Pancreas (tissue), 10 donors: ENCODE measurements at regions not wholly inside any gene's neighbourhood (a gene's known extent, or its start where the extent isn't known, plus 50 kb on each side); places are given as distances from the start of the nearest gene placed in this dataset.
A peak's percentile ranks its signal among the peaks of the same experiment; 100 is the strongest.
"Not testable (repeated sequence)": the region's sequence is repeated elsewhere in the genome, so short reads cannot be mapped to it uniquely, and the experiment has no call there.

Experiments
- ATAC-seq, 4 donors: fragments of 200-7000 bp; cut with Tn5 transposase; one replicate each; pipeline versions ENCODE4 v1.8.0 to v1.9.1; 2020; ENCODE audit warnings: mild to moderate bottlenecking in 4 of 4, moderate library complexity in 4 of 4
- DNase-seq, 6 donors: peaks; one replicate each; pipeline ENCODE4 v3.0.0-alpha.2; 2020
- FAIRE-seq: peaks from 2 replicates; lab custom pipeline; 2012; peaks lifted over from hg19 to GRCh38; lab: Jason Lieb, UNC
- H3K27ac ChIP-seq, 4 donors: fragments of 200-600 bp; sonication (generic); 1 replicate in 3 of 4; 2 replicates in 1 of 4; pipeline versions ENCODE4 v1.5.0 to v1.8.0; 2020
- H3K27me3 ChIP-seq, 4 donors: fragments of 200-600 bp; one replicate each; pipeline ENCODE4 v1.8.0; 2021
- H3K36me3 ChIP-seq, 3 donors: fragments of 200-600 bp; sonication (generic) in 1 of 3; one replicate each; pipeline versions ENCODE4 v1.5.0 to v1.8.0; 2020 to 2021
- H3K4me1 ChIP-seq, 3 donors: fragments of 200-600 bp; one replicate each; pipeline ENCODE4 v1.8.0; 2021
- H3K4me3 ChIP-seq, 4 donors: fragments of 200-600 bp; sonication (generic) in 2 of 4; one replicate each; pipeline versions ENCODE4 v1.5.0 to v1.8.0; 2020 to 2021
- H3K9me3 ChIP-seq, 4 donors: fragments of 200-600 bp; one replicate each; pipeline ENCODE4 v1.8.0; 2021
- CTCF ChIP-seq, 4 donors: fragments of 200-600 bp; sonication (generic) in 3 of 4; IDR thresholded peaks; one replicate each; pipeline versions ENCODE4 v1.5.0 to v1.8.0; 2021; ENCODE audit warnings: antibody characterized with exemption in 4 of 4
- WGBS, 2 donors: extraction: QIAGEN DNeasy Blood & Tissue Kit; methylation state at CpG; one replicate each; pipeline ENCODE4 v1.1.7; 2013; 5-methylcytosine and 5-hydroxymethylcytosine counted together
- intact Hi-C, 3 donors: fragments of 100-400 bp; cut with DNase I; formaldehyde crosslinking; loops; one replicate each; pipeline versions ENCODE4 v1.11.1 to v1.14.2; 2022
- donor health status: healthy with polysubstance abuse.
- donor health status: DM: no; HTN: no; CAD: no; lungs with moderate emphysema.
- donor health status: DM: no; HTN: no; CAD: no.
- donor health status: control.
- donor health status: control.
- donor health status: Bipolar disorder and iron deficiency.
- donor health status: DM: yes; HTN: yes; CAD: no.
- donor health status: DM: no; HTN: no; CAD: no.
- donor health status: DM: no; HTN: no; CAD: no.
- donor health status: DM: yes; HTN: yes; CAD: no.

GRCh38 chr9:90219548-90220118, 423.0 kb downstream of the DIRAS2 start:
- ATAC-seq (peak; percentile 63 to 88 (median 76)), DNase-seq (peak in 5 of 6 donors; percentile 18 to 82 (median 30)), FAIRE-seq (no peak)
- H3K27ac ChIP-seq = no peak overlapping the region
- intact Hi-C loops = no loop called here
- WGBS, 2 donors = 10 to 11% methylated on average over 27 of the region's 27 CpGs
- peak; percentile 19 to 63 (median 30) for TF ChIP-seq CTCF (IDR thresholded peaks at IDR 0.05)
- no peaks in the 10 kb centered on the region for H3K36me3 ChIP-seq
- H3K4me1 ChIP-seq = no peaks in the 10 kb centered on the region
- no peaks in the 10 kb centered on the region for H3K9me3 ChIP-seq
- peaks cover 0 to 3% (median 0%) of the 10 kb centered on the region in 4 donors for H3K27me3 ChIP-seq
- H3K4me3 ChIP-seq = no peak overlapping the region

- H3K9me3 ChIP-seq, H3K4me1 ChIP-seq, DNase-seq, H3K27ac ChIP-seq, intact Hi-C loops, H3K4me3 ChIP-seq, H3K27me3 ChIP-seq, FAIRE-seq, H3K36me3 ChIP-seq, ATAC-seq: not testable (repeated sequence)
- 62 to 67% methylated on average over 17 to 18 of the region's 18 CpGs for WGBS, 2 donors
Measured at GRCh38 chr9:90221899-90222298, 420.7 kb downstream of the DIRAS2 start.

- not testable (repeated sequence) for FAIRE-seq, H3K36me3 ChIP-seq
- 15 to 18% methylated on average over 10 of the region's 10 CpGs for WGBS, 2 donors
Measured at GRCh38 chr9:90226839-90227338, 415.7 kb downstream of the DIRAS2 start.

GRCh38 chr9:90233081-90233480, 409.5 kb downstream of the DIRAS2 start:
- 76 to 81% methylated on average over 4 of the region's 4 CpGs for WGBS, 2 donors
- H3K27ac ChIP-seq, H3K27me3 ChIP-seq, H3K9me3 ChIP-seq, intact Hi-C loops, H3K4me1 ChIP-seq, DNase-seq, ATAC-seq, H3K4me3 ChIP-seq, H3K36me3 ChIP-seq, FAIRE-seq: not testable (repeated sequence)

More at GRCh38 chr9:90226839-90227338, 415.7 kb downstream of the DIRAS2 start:
- H3K27me3 ChIP-seq, H3K4me1 ChIP-seq, H3K9me3 ChIP-seq, H3K4me3 ChIP-seq, intact Hi-C loops: not testable (repeated sequence)
- peak; percentile 50 to 65 (median 53) for TF ChIP-seq CTCF (IDR thresholded peaks at IDR 0.05)
- H3K27ac ChIP-seq = peak overlapping the region; percentile 7 to 36 (median 25)
- DNase-seq = peak in 4 of 6 donors; percentile 51 to 85 (median 75)
- ATAC-seq = peak in 3 of 4 donors; percentile 43 to 71 (median 44)

- no peaks in the 10 kb centered on the region for H3K36me3 ChIP-seq
- no peak for DNase-seq
- no peaks in the 10 kb centered on the region for H3K9me3 ChIP-seq
- H3K27me3 ChIP-seq = no peaks in the 10 kb centered on the region
- FAIRE-seq = no peak
- TF ChIP-seq CTCF (IDR thresholded peaks at IDR 0.05) = no peak
- H3K4me3 ChIP-seq = no peak overlapping the region
- no peak for ATAC-seq
- 81 to 85% methylated on average over 7 of the region's 7 CpGs for WGBS, 2 donors
- no peak overlapping the region for H3K27ac ChIP-seq
- no peaks in the 10 kb centered on the region for H3K4me1 ChIP-seq
- intact Hi-C loops = no loop called here
Measured at GRCh38 chr9:90240541-90240940, 402.1 kb downstream of the DIRAS2 start.

GRCh38 chr9:90245661-90246060, 397.0 kb downstream of the DIRAS2 start:
- Histone ChIP-seq H3K27ac (no peak overlapping the region), H3K27me3 (no peaks in the 10 kb centered on the region), H3K36me3 (no peaks in the 10 kb centered on the region), H3K4me1 (no peaks in the 10 kb centered on the region), H3K9me3 (no peaks in the 10 kb centered on the region), H3K4me3 (no peak overlapping the region)
- intact Hi-C loops = no loop called here
- no peak for TF ChIP-seq CTCF (IDR thresholded peaks at IDR 0.05)
- no peak for DNase-seq
- FAIRE-seq = no peak
- WGBS, 2 donors = 70 to 75% methylated on average over 3 of the region's 3 CpGs
- no peak for ATAC-seq
